T-cell (primary cell): ENCODE measurements at regions not wholly inside any gene's neighbourhood (a gene's known extent, or its start where the extent isn't known, plus 50 kb on each side); places are given as distances from the start of the nearest gene placed in this dataset.

Experiments used
- ATAC-seq, 4 experiments: fragments of 200-7000 bp in 3 of 4; fragments of 150-1000 bp in 1 of 4; cut with Tn5 transposase; replicated peaks in 1 of 4; 1 replicate in 3 of 4; 2 replicates in 1 of 4; pipeline ENCODE4 v1.10.0; 2021; ENCODE audit warnings: moderate library complexity in 3 of 4, mild to moderate bottlenecking in 2 of 4, moderate number of reproducible peaks in 1 of 4
- CTCF ChIA-PET, 2 donors: fragments of 300-600 bp; sonication (Branson Sonifier 250); formaldehyde crosslinking; loops; one replicate each; lab custom pipeline; 2022; ENCODE audit warnings: antibody characterized with exemption in 2 of 2; lab: Charles Lee
- POLR2A ChIA-PET, 2 donors: fragments of 300-600 bp; sonication (Branson Sonifier 250); formaldehyde crosslinking; loops; one replicate each; lab custom pipeline; 2022; ENCODE audit warnings: antibody characterized with exemption in 2 of 2; lab: Charles Lee
- DNase-seq, 35 experiments: peaks; one replicate each; pipeline versions ENCODE4 v3.0.0 to v3.0.0-alpha.2; 2013 to 2023
- H3K27ac ChIP-seq: one replicate; pipeline ENCODE4 v1.5.1; 2013; ENCODE audit warnings: low read length
- H3K27me3 ChIP-seq, 2 experiments: replicated peaks in 1 of 2; 1 replicate in 1 of 2; 2 replicates in 1 of 2; pipeline versions ENCODE4 v1.6.1 to v1.7.0; 2013; ENCODE audit warnings: low read length in 1 of 2, mixed read lengths in 1 of 2; ENCODE audit not compliant: control insufficient read depth in 2 of 2, insufficient read depth in 2 of 2; ENCODE audit errors: extremely low read depth in 1 of 2
- H3K36me3 ChIP-seq, 2 donors: 1 replicate in 1 of 2; 2 replicates in 1 of 2; pipeline versions ENCODE4 v1.6.1 to v1.7.0; 2013; ENCODE audit warnings: low read length in 1 of 2; ENCODE audit not compliant: control insufficient read depth in 2 of 2, insufficient read depth in 1 of 2; ENCODE audit errors: extremely low read depth in 1 of 2
- H3K4me1 ChIP-seq, 2 experiments: 1 replicate in 1 of 2; 2 replicates in 1 of 2; pipeline versions ENCODE4 v1.6.1 to v1.7.0; 2013; ENCODE audit warnings: low read length in 2 of 2, mixed read lengths in 1 of 2; ENCODE audit not compliant: insufficient read depth in 2 of 2, control insufficient read depth in 1 of 2; ENCODE audit errors: extremely low read depth in 1 of 2
- H3K4me3 ChIP-seq, 2 donors: 1 replicate in 1 of 2; 2 replicates in 1 of 2; pipeline versions ENCODE4 v1.5.1 to v1.7.0; 2013; ENCODE audit warnings: mild to moderate bottlenecking in 2 of 2, low read length in 1 of 2, moderate library complexity in 1 of 2; ENCODE audit not compliant: control insufficient read depth in 1 of 2; ENCODE audit errors: extremely low read depth in 1 of 2
- H3K9me3 ChIP-seq: 2 replicates; pipeline ENCODE4 v1.7.0; 2013
- H3K27ac Mint-ChIP-seq, 2 donors: one replicate each; pipeline ENCODE4 v1.8.0; 2020 to 2021; ENCODE audit warnings: mild to moderate bottlenecking in 2 of 2, mixed read lengths in 2 of 2
- H3K27me3 Mint-ChIP-seq, 2 donors: one replicate each; pipeline ENCODE4 v1.8.0; 2021 to 2022; ENCODE audit warnings: mixed read lengths in 2 of 2
- H3K36me3 Mint-ChIP-seq: one replicate; pipeline ENCODE4 v1.8.0; 2021; ENCODE audit warnings: mixed read lengths
- H3K4me1 Mint-ChIP-seq, 3 donors: one replicate each; pipeline ENCODE4 v1.8.0; 2020 to 2022; ENCODE audit warnings: mixed read lengths in 3 of 3, mild to moderate bottlenecking in 1 of 3
- H3K4me3 Mint-ChIP-seq, 3 donors: one replicate each; pipeline ENCODE4 v1.8.0; 2020 to 2022; ENCODE audit warnings: mild to moderate bottlenecking in 3 of 3, mixed read lengths in 3 of 3, moderate library complexity in 3 of 3
- H3K9me3 Mint-ChIP-seq, 3 donors: one replicate each; pipeline ENCODE4 v1.8.0; 2020 to 2022; ENCODE audit warnings: mixed read lengths in 3 of 3
- WGBS: methylation state at CpG from one replicate; pipeline ENCODE4 v1.1.5; 2013; ENCODE audit warnings: missing lambda C conversion rate; ENCODE audit not compliant: insufficient coverage; 5-methylcytosine and 5-hydroxymethylcytosine counted together

- DNase-seq = no peak
- Mint-ChIP-seq H3K27me3 (no peaks in the 10 kb centered on the region), H3K9me3 (no peaks in the 10 kb centered on the region), H3K4me1 (peaks cover 43 to 65% (median 60%) of the 10 kb centered on the region in 3 donors), H3K4me3 (peak overlapping the region in 1 of 3 donors; percentile 55), H3K27ac (peak overlapping the region in 1 of 2 donors; percentile 40), H3K36me3 (peaks cover 3% of the 10 kb centered on the region)
- no peaks in the 10 kb centered on the region for H3K27me3 ChIP-seq
- no peaks in the 10 kb centered on the region for H3K9me3 ChIP-seq
- ATAC-seq = no peak
- peaks cover 21 to 52% of the 10 kb centered on the region in 2 experiments for H3K4me1 ChIP-seq
- POLR2A ChIA-PET = interaction anchor here in 1 of 2 donors (0.9 kb wide), 1 partner anchor 16 kb away, joined by 4 read pairs; no protein-coding TSS in a partner anchor
- 80% methylated on average over 8 of the region's 8 CpGs for WGBS
- H3K36me3 ChIP-seq = peaks cover 0 to 3% of the 10 kb centered on the region in 2 donors
- H3K4me3 ChIP-seq = no peak overlapping the region
- H3K27ac ChIP-seq = no peak overlapping the region
- CTCF ChIA-PET = interaction anchor here (0.6 to 0.7 kb wide), 2 partner anchors 10 to 70 kb away, joined by 3 read pairs; no protein-coding TSS in a partner anchor
Measured at GRCh38 chr12:123064885-123065619, 84.6 kb downstream of the ARL6IP4 start.

DNA sequence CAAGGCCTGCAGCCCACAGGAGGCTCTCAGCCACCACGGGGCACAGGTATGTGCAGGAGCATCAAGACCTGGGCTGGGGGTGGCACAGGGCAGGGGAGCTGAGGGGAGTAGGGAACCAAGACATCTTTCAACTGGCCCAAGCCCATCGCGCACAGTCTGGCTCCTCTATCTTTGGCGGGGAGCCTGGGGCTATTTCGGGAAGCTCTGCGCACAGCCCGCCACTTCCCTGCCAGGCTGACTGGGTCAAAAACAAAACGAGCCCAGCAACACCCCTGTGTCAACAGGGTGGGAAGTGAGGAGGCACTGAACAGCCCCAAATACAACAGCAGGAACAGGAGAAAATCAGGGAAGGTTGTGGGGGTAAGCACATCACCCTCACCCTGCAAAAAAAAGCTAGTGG is 83.9 kb downstream of the ARL6IP4 start:
- ChIA-PET CTCF (interaction anchor here (0.6 to 0.7 kb wide), 2 partner anchors 11 to 70 kb away, joined by 3 read pairs; no protein-coding TSS in a partner anchor), POLR2A (no interaction called here)
- Mint-ChIP-seq H3K9me3 (no peaks in the 10 kb centered on the region), H3K27me3 (no peaks in the 10 kb centered on the region), H3K36me3 (peaks cover 3% of the 10 kb centered on the region), H3K4me1 (peaks cover 47 to 62% (median 59%) of the 10 kb centered on the region in 3 donors), H3K4me3 (peak overlapping the region in 1 of 3 donors; percentile 30), H3K27ac (no peak overlapping the region)
- ATAC-seq = no peak
- no peak for DNase-seq
- H3K4me3 ChIP-seq = no peak overlapping the region
- WGBS = no CpG with 5 or more reads among the region's 8 CpGs
- peaks cover 21 to 48% of the 10 kb centered on the region in 2 experiments for H3K4me1 ChIP-seq
- H3K27me3 ChIP-seq = no peaks in the 10 kb centered on the region
- no peaks in the 10 kb centered on the region for H3K9me3 ChIP-seq
- H3K27ac ChIP-seq = no peak overlapping the region
- peaks cover 0 to 4% of the 10 kb centered on the region in 2 donors for H3K36me3 ChIP-seq

- no peaks in the 10 kb centered on the region for H3K9me3 Mint-ChIP-seq
- no peaks in the 10 kb centered on the region for H3K9me3 ChIP-seq
- no peak overlapping the region for H3K4me3 ChIP-seq
- ATAC-seq (peak in 1 of 4 experiments; percentile 71), DNase-seq (peak in 9 of 35 experiments; percentile 7 to 44 (median 22))
- peaks cover 47 to 66% (median 62%) of the 10 kb centered on the region in 3 donors for H3K4me1 Mint-ChIP-seq
- peak overlapping the region in 1 of 2 donors; percentile 22 for H3K27ac Mint-ChIP-seq
- peaks cover 21 to 48% of the 10 kb centered on the region in 2 experiments for H3K4me1 ChIP-seq
- ChIA-PET CTCF (interaction anchor here (0.6 kb wide), 2 partner anchors 186 to 1519 kb away, joined by 3 to 4 read pairs; no protein-coding TSS in a partner anchor), POLR2A (no interaction called here)
- H3K36me3 ChIP-seq = peaks cover 0 to 6% of the 10 kb centered on the region in 2 donors
- peaks cover 3% of the 10 kb centered on the region for H3K36me3 Mint-ChIP-seq
- no peaks in the 10 kb centered on the region for H3K27me3 Mint-ChIP-seq
- WGBS = 39% methylated on average over 2 of the region's 2 CpGs
- H3K27ac ChIP-seq = no peak overlapping the region
- peak overlapping the region in 1 of 3 donors; percentile 30 for H3K4me3 Mint-ChIP-seq
- H3K27me3 ChIP-seq = no peaks in the 10 kb centered on the region
Measured at GRCh38 chr12:123063535-123063934, 83.1 kb downstream of the ARL6IP4 start.

DNA sequence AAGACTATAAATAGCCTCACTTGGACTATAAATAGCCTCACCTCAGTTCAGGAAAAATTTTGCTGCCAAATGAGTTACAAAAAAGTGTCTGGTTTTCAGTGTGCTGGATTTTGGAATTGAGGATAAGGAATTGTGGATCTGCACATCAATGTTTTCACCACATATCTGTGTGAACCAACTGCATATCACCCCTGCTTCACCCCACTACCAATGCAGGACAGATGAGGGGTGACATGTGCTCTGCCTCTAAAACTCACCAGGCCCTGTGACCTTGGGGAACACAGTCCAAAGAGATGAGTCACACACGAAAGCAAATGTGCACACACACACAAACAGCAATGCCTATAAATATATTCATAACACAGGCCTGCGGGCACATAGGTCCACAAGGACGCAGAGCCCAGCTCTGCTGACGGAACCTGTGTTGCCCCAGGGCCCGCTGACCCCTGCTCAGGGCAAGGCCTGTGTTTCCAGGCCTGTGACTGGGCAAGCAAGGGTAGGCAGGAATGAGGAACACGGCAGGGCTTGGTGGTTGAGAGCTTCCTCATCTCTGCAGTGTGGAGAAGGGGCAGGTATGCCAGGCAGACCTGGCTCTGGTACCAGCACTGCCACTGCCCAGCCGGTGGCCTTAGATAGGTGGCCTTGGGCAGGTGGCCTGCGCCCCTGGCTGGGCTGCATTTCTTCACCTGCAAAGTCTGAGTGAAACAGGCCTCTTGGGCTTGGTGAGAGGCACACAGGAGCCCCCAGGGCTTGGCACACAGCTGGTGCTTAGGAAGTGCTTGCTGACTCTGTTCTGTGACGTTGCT is 82.4 kb downstream of the ARL6IP4 start:
- POLR2A ChIA-PET = no interaction called here
- no peak overlapping the region for H3K4me3 Mint-ChIP-seq
- Histone ChIP-seq H3K36me3 (peaks cover 0 to 6% of the 10 kb centered on the region in 2 donors), H3K4me1 (peaks cover 21 to 47% of the 10 kb centered on the region in 2 experiments), H3K27ac (no peak overlapping the region), H3K4me3 (no peak overlapping the region), H3K27me3 (no peaks in the 10 kb centered on the region), H3K9me3 (no peaks in the 10 kb centered on the region)
- CTCF ChIA-PET = interaction anchor here (0.6 to 1.0 kb wide), 3 partner anchors 16 to 185 kb away, joined by 3 to 4 read pairs (median 3); no protein-coding TSS in a partner anchor
- peaks cover 51 to 72% (median 62%) of the 10 kb centered on the region in 3 donors for H3K4me1 Mint-ChIP-seq
- H3K27me3 Mint-ChIP-seq = no peaks in the 10 kb centered on the region
- no peak for DNase-seq
- no peak overlapping the region for H3K27ac Mint-ChIP-seq
- ATAC-seq = no peak
- 79% methylated on average over 9 of the region's 9 CpGs for WGBS
- H3K9me3 Mint-ChIP-seq = no peaks in the 10 kb centered on the region
- H3K36me3 Mint-ChIP-seq = peaks cover 3% of the 10 kb centered on the region

- Histone ChIP-seq H3K9me3 (no peaks in the 10 kb centered on the region), H3K36me3 (peaks cover 0 to 6% of the 10 kb centered on the region in 2 donors), H3K4me1 (peaks cover 19 to 39% of the 10 kb centered on the region in 2 experiments), H3K4me3 (no peak overlapping the region), H3K27me3 (no peaks in the 10 kb centered on the region), H3K27ac (no peak overlapping the region)
- ATAC-seq (no peak), DNase-seq (no peak)
- Mint-ChIP-seq H3K9me3 (no peaks in the 10 kb centered on the region), H3K27me3 (no peaks in the 10 kb centered on the region), H3K4me3 (no peak overlapping the region), H3K36me3 (peaks cover 3% of the 10 kb centered on the region), H3K27ac (peak overlapping the region in 1 of 2 donors; percentile 22), H3K4me1 (peaks cover 44 to 65% (median 51%) of the 10 kb centered on the region in 3 donors)
- WGBS = 47% methylated on average over 3 of the region's 9 CpGs
- POLR2A ChIA-PET = interaction anchor here in 1 of 2 donors (0.5 kb wide), 1 partner anchor 105 kb away, joined by 5 read pairs; no protein-coding TSS in a partner anchor
- CTCF ChIA-PET = interaction anchor here (0.5 to 1.0 kb wide), 2 partner anchors 177 to 376 kb away, joined by 3 read pairs; no protein-coding TSS in a partner anchor
Measured at GRCh38 chr12:123061441-123062205, 81.1 kb downstream of the ARL6IP4 start.
